Breast epithelium (tissue), 4 donors: ENCODE measurements at regions not wholly inside any gene's neighbourhood (a gene's known extent, or its start where the extent isn't known, plus 50 kb on each side); places are given as distances from the start of the nearest gene placed in this dataset.
"Not testable (repeated sequence)": the region's sequence is repeated elsewhere in the genome, so short reads cannot be mapped to it uniquely, and the experiment has no call there.

ENCODE experiments used
- DNase-seq, 2 donors: peaks; one replicate each; pipeline ENCODE4 v3.0.0-alpha.2; 2019; ENCODE audit warnings: low spot score in 2 of 2
- H3K27ac ChIP-seq, 2 donors: fragments of 200-600 bp; sonication (generic) in 1 of 2; one replicate each; pipeline ENCODE4 v1.5.1; 2016 to 2019; ENCODE audit warnings: mild to moderate bottlenecking in 1 of 2
- H3K27me3 ChIP-seq, 2 donors: fragments of 200-600 bp; sonication (generic) in 1 of 2; one replicate each; pipeline versions ENCODE4 v1.5.1 to v1.6.0; 2017 to 2019; ENCODE audit warnings: control low read depth in 1 of 2, mild to moderate bottlenecking in 1 of 2
- H3K36me3 ChIP-seq: fragments of 200-600 bp; one replicate; pipeline ENCODE4 v1.5.1; 2019
- H3K4me1 ChIP-seq, 2 donors: fragments of 200-600 bp; sonication (generic); one replicate each; pipeline ENCODE4 v1.5.1; 2016 to 2019; ENCODE audit warnings: control low read depth in 1 of 2
- H3K4me3 ChIP-seq, 3 donors: fragments of 200-600 bp; sonication (generic); 1 replicate in 2 of 3; 2 replicates in 1 of 3; pipeline ENCODE4 v1.5.1; 2016 to 2019; ENCODE audit warnings: mild to moderate bottlenecking in 3 of 3, moderate library complexity in 2 of 3
- H3K9me3 ChIP-seq, 2 donors: fragments of 200-600 bp; sonication (generic) in 1 of 2; one replicate each; pipeline ENCODE4 v1.5.1; 2016 to 2019; ENCODE audit warnings: control low read depth in 1 of 2
- POLR2A ChIP-seq: fragments of 450-650 bp; IDR thresholded peaks from one replicate; pipeline ENCODE4 v1.6.1; 2016; ENCODE audit warnings: antibody characterized with exemption, mild to moderate bottlenecking, moderate library complexity
- POLR2AphosphoS5 ChIP-seq, 3 donors: sonication (generic); formaldehyde crosslinking; IDR thresholded peaks; one replicate each; pipeline ENCODE4 v1.6.1; 2017; ENCODE audit warnings: antibody characterized with exemption in 3 of 3
- intact Hi-C: fragments of 100-400 bp; cut with DNase I; formaldehyde crosslinking; loops from one replicate; pipeline ENCODE4 v1.15.1; 2023; ENCODE audit warnings: low total_unique reads
- TF ChIP-seq, protein P1 (sequence below), 3 donors: fragments of 450-650 bp; IDR thresholded peaks; one replicate each; pipeline ENCODE4 v1.5.1; 2016 to 2017; ENCODE audit warnings: antibody characterized with exemption in 3 of 3, mild to moderate bottlenecking in 3 of 3, moderate library complexity in 3 of 3

DNA sequence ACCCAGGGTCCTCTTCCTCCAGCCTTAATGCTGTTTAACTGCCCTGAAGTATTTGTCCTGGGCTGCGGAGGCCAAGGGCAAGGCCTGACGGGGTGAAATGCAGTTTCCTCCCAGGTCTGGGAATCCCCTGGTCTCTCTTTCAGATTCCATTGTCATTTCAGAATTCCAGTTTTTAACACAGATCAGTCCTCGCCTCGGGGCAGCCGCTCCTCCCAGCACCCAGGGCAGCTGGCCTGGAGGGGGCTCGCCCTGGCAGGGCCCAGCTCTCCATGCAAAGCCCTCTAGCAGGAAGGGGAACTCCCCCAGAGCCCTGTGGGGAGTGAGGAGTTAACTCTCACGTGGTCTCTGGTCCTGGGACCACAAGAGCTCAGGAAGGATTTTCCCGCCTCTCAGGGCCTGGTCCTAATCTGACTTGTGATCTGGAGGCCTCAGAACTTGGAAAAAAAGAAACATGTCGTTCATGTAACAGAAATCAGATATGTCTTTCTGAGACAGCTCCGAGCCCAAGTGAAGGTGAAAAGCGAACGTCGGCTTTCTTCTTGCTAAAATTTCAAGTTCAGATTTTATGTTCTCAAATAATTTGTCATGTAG lies 265.6 kb upstream of the SFSWAP start:
- no peak for DNase-seq
- Histone ChIP-seq H3K4me3 (no peak overlapping the region), H3K27me3 (peaks cover 0 to 12% of the 10 kb centered on the region in 2 donors), H3K27ac (no peak overlapping the region), H3K9me3 (peaks cover 8 to 18% of the 10 kb centered on the region in 2 donors), H3K4me1 (no peaks in the 10 kb centered on the region), H3K36me3 (no peaks in the 10 kb centered on the region)
- intact Hi-C loops = no loop called here
- TF ChIP-seq POLR2A (no peak), POLR2AphosphoS5 (IDR thresholded peaks at IDR 0.05) (no peak)
- TF ChIP-seq, protein P1, sequence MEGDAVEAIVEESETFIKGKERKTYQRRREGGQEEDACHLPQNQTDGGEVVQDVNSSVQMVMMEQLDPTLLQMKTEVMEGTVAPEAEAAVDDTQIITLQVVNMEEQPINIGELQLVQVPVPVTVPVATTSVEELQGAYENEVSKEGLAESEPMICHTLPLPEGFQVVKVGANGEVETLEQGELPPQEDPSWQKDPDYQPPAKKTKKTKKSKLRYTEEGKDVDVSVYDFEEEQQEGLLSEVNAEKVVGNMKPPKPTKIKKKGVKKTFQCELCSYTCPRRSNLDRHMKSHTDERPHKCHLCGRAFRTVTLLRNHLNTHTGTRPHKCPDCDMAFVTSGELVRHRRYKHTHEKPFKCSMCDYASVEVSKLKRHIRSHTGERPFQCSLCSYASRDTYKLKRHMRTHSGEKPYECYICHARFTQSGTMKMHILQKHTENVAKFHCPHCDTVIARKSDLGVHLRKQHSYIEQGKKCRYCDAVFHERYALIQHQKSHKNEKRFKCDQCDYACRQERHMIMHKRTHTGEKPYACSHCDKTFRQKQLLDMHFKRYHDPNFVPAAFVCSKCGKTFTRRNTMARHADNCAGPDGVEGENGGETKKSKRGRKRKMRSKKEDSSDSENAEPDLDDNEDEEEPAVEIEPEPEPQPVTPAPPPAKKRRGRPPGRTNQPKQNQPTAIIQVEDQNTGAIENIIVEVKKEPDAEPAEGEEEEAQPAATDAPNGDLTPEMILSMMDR (IDR thresholded peaks at IDR 0.05) = no peak

DNA sequence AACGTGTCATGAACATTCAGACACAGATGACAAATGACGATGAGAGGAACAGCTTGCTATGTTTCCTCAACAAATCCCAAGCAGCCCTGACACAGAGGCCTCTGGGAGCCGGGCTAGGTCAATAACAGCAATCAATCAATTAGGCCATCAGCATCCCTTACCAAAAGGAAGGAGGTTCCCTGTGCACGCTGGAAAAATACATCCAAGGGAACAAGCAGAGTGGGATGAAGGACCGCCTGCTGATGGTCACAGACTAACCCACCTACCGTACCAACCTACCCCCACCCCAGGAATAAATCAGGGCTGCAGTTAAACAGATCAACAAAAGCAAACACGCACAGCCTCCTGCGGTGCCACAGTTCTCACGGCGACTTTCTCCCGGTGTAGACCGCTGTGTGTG lies 265.1 kb upstream of the SFSWAP start:
- peaks cover 8 to 18% of the 10 kb centered on the region in 2 donors for H3K9me3 ChIP-seq
- DNase-seq = no peak
- H3K4me3 ChIP-seq = no peak overlapping the region
- no peaks in the 10 kb centered on the region for H3K36me3 ChIP-seq
- no peaks in the 10 kb centered on the region for H3K4me1 ChIP-seq
- H3K27me3 ChIP-seq = peaks cover 0 to 12% of the 10 kb centered on the region in 2 donors
- no peak overlapping the region for H3K27ac ChIP-seq
- TF ChIP-seq POLR2AphosphoS5 (IDR thresholded peaks at IDR 0.05) (no peak), POLR2A (no peak)
- TF ChIP-seq, protein P1 (IDR thresholded peaks at IDR 0.05) = no peak
- intact Hi-C loops = no loop called here

DNA sequence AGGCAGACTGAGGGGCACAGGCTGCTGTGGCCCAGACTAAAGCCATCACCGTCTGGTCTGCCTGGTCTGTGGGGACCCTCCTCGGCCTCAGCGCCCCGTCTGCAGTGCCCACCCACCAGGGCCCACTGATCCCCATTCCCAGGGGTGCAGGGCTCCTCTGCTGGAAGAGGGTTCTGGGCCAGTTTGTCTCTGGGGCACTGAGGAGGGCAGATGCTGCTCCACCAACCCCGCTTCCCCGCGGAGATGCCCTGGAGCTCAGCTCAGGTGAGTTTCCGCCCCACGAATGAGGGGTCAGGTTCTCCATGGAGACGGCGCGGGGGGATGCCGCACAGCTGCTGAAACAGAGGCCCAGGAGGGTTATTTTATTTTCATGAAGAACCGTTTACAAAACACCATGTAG lies 263.3 kb upstream of the SFSWAP start:
- H3K36me3 ChIP-seq, H3K4me3 ChIP-seq, intact Hi-C loops, H3K27ac ChIP-seq, H3K4me1 ChIP-seq, DNase-seq: not testable (repeated sequence)
- H3K27me3 ChIP-seq = peaks cover 0 to 12% of the 10 kb centered on the region in 2 donors
- H3K9me3 ChIP-seq = peaks cover 8 to 18% of the 10 kb centered on the region in 2 donors

DNA sequence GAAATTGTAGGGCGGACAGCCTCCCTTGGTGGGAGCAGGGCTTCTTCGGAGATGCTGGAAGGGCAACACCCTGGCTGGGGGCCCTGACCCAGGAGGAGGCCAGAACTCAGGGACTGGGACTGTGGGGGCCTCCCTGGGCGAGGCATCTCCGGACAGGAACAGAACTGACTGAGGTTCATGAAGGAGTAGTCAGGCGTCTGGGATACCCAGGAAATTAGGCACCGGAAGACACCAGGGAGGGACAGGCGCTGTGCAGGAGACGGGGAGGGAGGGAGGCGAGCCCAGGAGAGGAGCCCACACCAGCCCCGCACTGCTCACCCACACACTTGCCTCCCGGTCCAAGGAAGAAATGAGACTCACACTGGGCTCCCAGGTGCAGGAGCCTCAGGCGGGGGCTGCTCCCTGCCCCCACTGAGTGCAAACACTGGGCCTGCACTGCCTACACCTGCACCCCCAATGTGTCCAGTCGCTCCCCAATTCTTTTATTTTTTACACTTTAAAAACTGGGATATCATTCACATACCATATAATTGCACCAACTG lies 262.6 kb upstream of the SFSWAP start:
- no peak overlapping the region for H3K4me3 ChIP-seq
- TF ChIP-seq, protein P1 (IDR thresholded peaks at IDR 0.05) = no peak
- TF ChIP-seq POLR2AphosphoS5 (IDR thresholded peaks at IDR 0.05) = no peak
- no peak for TF ChIP-seq POLR2A
- H3K27ac ChIP-seq = no peak overlapping the region
- intact Hi-C loops = no loop called here
- peaks cover 0 to 12% of the 10 kb centered on the region in 2 donors for H3K27me3 ChIP-seq
- H3K36me3 ChIP-seq = no peaks in the 10 kb centered on the region
- H3K9me3 ChIP-seq = peaks cover 8 to 18% of the 10 kb centered on the region in 2 donors
- H3K4me1 ChIP-seq = no peaks in the 10 kb centered on the region
- DNase-seq = no peak

DNA sequence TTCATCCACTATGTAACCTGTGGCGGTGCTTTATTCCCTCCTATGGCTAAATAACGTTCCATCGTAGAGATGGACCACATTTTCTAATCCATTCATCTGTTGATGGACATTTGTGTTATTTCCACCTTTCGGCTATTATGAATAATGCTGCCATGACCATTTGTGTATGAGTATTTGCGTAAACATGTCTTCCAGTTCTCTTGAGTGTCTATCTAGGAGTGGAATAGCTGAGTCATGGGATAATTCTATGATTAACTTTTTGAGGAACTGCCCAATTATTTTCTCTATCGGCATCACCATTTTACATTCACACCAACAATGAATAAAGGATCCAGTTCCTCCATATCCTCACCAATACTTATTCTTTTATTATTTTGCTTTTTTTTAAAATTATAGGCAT lies 261.9 kb upstream of the SFSWAP start:
- no peak for DNase-seq
- Histone ChIP-seq H3K27me3 (peaks cover 0 to 12% of the 10 kb centered on the region in 2 donors), H3K27ac (no peak overlapping the region), H3K4me3 (no peak overlapping the region), H3K4me1 (no peaks in the 10 kb centered on the region), H3K9me3 (peaks cover 8 to 18% of the 10 kb centered on the region in 2 donors), H3K36me3 (no peaks in the 10 kb centered on the region)
- intact Hi-C loops = no loop called here
- TF ChIP-seq, protein P1 (IDR thresholded peaks at IDR 0.05) = no peak
- TF ChIP-seq POLR2AphosphoS5 (IDR thresholded peaks at IDR 0.05) = no peak
- TF ChIP-seq POLR2A = no peak
